ENCODE measurements at regions not wholly inside any gene's neighbourhood (a gene's known extent, or its start where the extent isn't known, plus 50 kb on each side); places are given as distances from the start of the nearest gene placed in this dataset.

DNA sequence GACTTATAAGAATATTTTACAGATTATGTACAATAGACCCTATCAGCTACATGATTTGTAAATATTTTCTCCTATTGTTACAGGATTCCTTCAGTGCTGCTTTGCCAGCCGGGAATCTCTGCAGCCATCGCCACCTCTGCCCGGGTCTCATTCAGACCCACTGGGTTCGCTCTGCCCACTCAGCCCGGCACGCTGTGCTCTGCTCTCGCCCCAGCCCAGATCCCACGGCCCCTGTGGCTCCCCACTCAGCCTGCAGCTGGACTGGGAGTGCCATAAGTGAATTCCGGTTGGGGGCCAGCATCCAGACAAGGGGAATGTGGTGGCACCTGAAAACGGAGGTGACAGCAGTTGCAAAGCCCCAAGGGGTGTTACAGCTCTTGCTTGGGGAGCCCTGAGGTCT, 71.8 kb downstream of the NPAP1 start:
- DNase-seq (no peak), ATAC-seq (ENCODE audit: insufficient read depth, low FRiP score) (no peak)
- WGBS, 2 donors: 81 to 89% methylated on average over 10 of the region's 10 CpGs
- TF ChIP-seq, protein P1, sequence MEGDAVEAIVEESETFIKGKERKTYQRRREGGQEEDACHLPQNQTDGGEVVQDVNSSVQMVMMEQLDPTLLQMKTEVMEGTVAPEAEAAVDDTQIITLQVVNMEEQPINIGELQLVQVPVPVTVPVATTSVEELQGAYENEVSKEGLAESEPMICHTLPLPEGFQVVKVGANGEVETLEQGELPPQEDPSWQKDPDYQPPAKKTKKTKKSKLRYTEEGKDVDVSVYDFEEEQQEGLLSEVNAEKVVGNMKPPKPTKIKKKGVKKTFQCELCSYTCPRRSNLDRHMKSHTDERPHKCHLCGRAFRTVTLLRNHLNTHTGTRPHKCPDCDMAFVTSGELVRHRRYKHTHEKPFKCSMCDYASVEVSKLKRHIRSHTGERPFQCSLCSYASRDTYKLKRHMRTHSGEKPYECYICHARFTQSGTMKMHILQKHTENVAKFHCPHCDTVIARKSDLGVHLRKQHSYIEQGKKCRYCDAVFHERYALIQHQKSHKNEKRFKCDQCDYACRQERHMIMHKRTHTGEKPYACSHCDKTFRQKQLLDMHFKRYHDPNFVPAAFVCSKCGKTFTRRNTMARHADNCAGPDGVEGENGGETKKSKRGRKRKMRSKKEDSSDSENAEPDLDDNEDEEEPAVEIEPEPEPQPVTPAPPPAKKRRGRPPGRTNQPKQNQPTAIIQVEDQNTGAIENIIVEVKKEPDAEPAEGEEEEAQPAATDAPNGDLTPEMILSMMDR (IDR thresholded peaks at IDR 0.05; ENCODE audit: control extremely low read depth, extremely low read depth): no peak
- H3K4me3 ChIP-seq: no peak overlapping the region
- H3K9ac ChIP-seq (ENCODE audit: insufficient read depth in 1 of 2, low read length in 2 of 2): no peak overlapping the region
- peaks cover 0 to 22% (median 1%) of the 10 kb centered on the region in 4 donors for H3K9me3 ChIP-seq (ENCODE audit: control insufficient read depth in 4 of 4, insufficient read depth in 3 of 4, low read length in 3 of 4)
- no peaks in the 10 kb centered on the region for H3K36me3 ChIP-seq (ENCODE audit: control insufficient read depth in 4 of 4, insufficient read depth in 4 of 4, low read length in 4 of 4)
- H3K4me1 ChIP-seq (ENCODE audit: control insufficient read depth in 5 of 5, insufficient read depth in 5 of 5, low read length in 5 of 5): no peaks in the 10 kb centered on the region
- H3K27ac ChIP-seq (ENCODE audit: low read depth in 1 of 2, low read length in 1 of 2): no peak overlapping the region
- no peaks in the 10 kb centered on the region for H3K27me3 ChIP-seq (ENCODE audit: control insufficient read depth in 3 of 3, insufficient read depth in 3 of 3, low read length in 2 of 3)

GRCh38 chr15:24748812-24749439, 73.4 kb downstream of the NPAP1 start:
- DNase-seq: no peak
- H3K9ac ChIP-seq (ENCODE audit: insufficient read depth in 1 of 2, low read length in 2 of 2): no peak overlapping the region
- no peak for ATAC-seq (ENCODE audit: insufficient read depth, low FRiP score)
- TF ChIP-seq, protein P1 (IDR thresholded peaks at IDR 0.05; ENCODE audit: control extremely low read depth, extremely low read depth): no peak
- no peak overlapping the region for H3K4me3 ChIP-seq
- H3K9me3 ChIP-seq (ENCODE audit: control insufficient read depth in 4 of 4, insufficient read depth in 3 of 4, low read length in 3 of 4): peaks cover 0 to 22% (median 1%) of the 10 kb centered on the region in 4 donors
- H3K27me3 ChIP-seq (ENCODE audit: control insufficient read depth in 3 of 3, insufficient read depth in 3 of 3, low read length in 2 of 3): no peaks in the 10 kb centered on the region
- H3K4me1 ChIP-seq (ENCODE audit: control insufficient read depth in 5 of 5, insufficient read depth in 5 of 5, low read length in 5 of 5): no peaks in the 10 kb centered on the region
- H3K36me3 ChIP-seq (ENCODE audit: control insufficient read depth in 4 of 4, insufficient read depth in 4 of 4, low read length in 4 of 4): no peaks in the 10 kb centered on the region
- no peak overlapping the region for H3K27ac ChIP-seq (ENCODE audit: low read depth in 1 of 2, low read length in 1 of 2)
- WGBS, 2 donors: 74 to 95% methylated on average over 4 of the region's 4 CpGs

- ATAC-seq (ENCODE audit: insufficient read depth, low FRiP score) (no peak), DNase-seq (no peak)
- peaks cover 0 to 22% (median 1%) of the 10 kb centered on the region in 4 donors for H3K9me3 ChIP-seq (ENCODE audit: control insufficient read depth in 4 of 4, insufficient read depth in 3 of 4, low read length in 3 of 4)
- H3K4me3 ChIP-seq: no peak overlapping the region
- no peaks in the 10 kb centered on the region for H3K27me3 ChIP-seq (ENCODE audit: control insufficient read depth in 3 of 3, insufficient read depth in 3 of 3, low read length in 2 of 3)
- H3K9ac ChIP-seq (ENCODE audit: insufficient read depth in 1 of 2, low read length in 2 of 2): no peak overlapping the region
- no peaks in the 10 kb centered on the region for H3K36me3 ChIP-seq (ENCODE audit: control insufficient read depth in 4 of 4, insufficient read depth in 4 of 4, low read length in 4 of 4)
- TF ChIP-seq, protein P1 (IDR thresholded peaks at IDR 0.05; ENCODE audit: control extremely low read depth, extremely low read depth): no peak
- 46 to 47% methylated on average over 3 of the region's 3 CpGs for WGBS, 2 donors
- no peaks in the 10 kb centered on the region for H3K4me1 ChIP-seq (ENCODE audit: control insufficient read depth in 5 of 5, insufficient read depth in 5 of 5, low read length in 5 of 5)
- no peak overlapping the region for H3K27ac ChIP-seq (ENCODE audit: low read depth in 1 of 2, low read length in 1 of 2)
Measured at GRCh38 chr15:24752354-24752753, 76.8 kb downstream of the NPAP1 start.

GRCh38 chr15:24756101-24756500, 80.5 kb downstream of the NPAP1 start:
- WGBS, 2 donors: 85 to 87% methylated on average over 5 of the region's 5 CpGs
- Histone ChIP-seq H3K9me3 (ENCODE audit: control insufficient read depth in 4 of 4, insufficient read depth in 3 of 4, low read length in 3 of 4) (peaks cover 0 to 2% (median 0%) of the 10 kb centered on the region in 4 donors), H3K36me3 (ENCODE audit: control insufficient read depth in 4 of 4, insufficient read depth in 4 of 4, low read length in 4 of 4) (no peaks in the 10 kb centered on the region), H3K27me3 (ENCODE audit: control insufficient read depth in 3 of 3, insufficient read depth in 3 of 3, low read length in 2 of 3) (no peaks in the 10 kb centered on the region), H3K4me1 (ENCODE audit: control insufficient read depth in 5 of 5, insufficient read depth in 5 of 5, low read length in 5 of 5) (no peaks in the 10 kb centered on the region), H3K9ac (ENCODE audit: insufficient read depth in 1 of 2, low read length in 2 of 2) (no peak overlapping the region), H3K4me3 (no peak overlapping the region), H3K27ac (ENCODE audit: low read depth in 1 of 2, low read length in 1 of 2) (no peak overlapping the region)
- DNase-seq: no peak
- TF ChIP-seq, protein P1 (IDR thresholded peaks at IDR 0.05; ENCODE audit: control extremely low read depth, extremely low read depth): no peak
- no peak for ATAC-seq (ENCODE audit: insufficient read depth, low FRiP score)
